ENCODE measurements at regions not wholly inside any gene's neighbourhood (a gene's known extent, or its start where the extent isn't known, plus 50 kb on each side); places are given as distances from the start of the nearest gene placed in this dataset.

DNA sequence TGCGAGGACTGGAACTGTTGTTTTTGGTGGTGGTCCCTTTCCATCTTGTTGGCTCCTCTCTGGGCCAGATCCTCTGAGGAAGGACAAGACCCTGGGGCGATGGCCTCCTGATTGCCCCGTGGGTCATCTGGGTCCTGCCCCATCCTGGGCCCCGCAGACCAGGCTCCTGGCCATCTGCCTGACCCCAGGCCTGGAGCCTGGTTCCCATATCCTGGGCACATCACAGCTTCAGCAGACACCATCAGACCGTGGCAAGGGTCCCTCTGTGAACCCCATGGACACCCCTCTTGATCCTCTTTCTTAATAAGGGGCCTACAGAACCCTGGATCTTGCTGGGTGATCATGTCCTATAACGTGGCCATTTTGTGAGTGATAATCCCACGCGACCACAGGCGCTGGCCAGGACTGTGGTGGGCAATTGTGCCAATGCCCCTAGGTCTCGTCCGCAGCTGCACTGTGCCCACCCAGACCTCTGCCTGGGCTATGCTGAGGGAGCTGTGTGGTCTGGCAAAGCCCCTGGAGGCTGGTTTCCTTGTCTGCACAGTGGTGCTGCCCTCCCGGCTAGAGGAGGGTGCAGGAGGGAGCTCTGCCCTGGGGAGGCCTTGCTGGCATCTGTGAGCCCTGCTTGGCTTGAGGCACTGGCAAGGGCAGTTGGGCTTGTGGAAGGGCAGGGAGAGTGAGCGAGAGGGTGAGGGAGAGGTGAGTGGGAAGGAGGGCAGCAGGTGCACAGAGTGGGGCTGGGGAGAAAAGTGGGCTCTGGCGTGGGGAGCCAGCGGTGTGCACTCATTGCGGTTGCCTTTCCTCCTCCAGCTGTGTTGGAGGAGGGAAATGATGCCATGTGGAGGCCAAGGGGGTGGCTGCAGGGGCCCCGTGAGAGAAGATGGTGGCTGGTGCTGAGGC, 53.1 kb upstream of the PRR23E start:
- 87% methylated on average over 17 of the region's 17 CpGs for WGBS
- DNase-seq (ENCODE audit: low spot score): no peak
- no peaks in the 10 kb centered on the region for H3K9me3 ChIP-seq (ENCODE audit: control insufficient read depth in 4 of 4, low read length in 3 of 4)
- TF ChIP-seq TAF1 (conservative IDR thresholded peaks at IDR 0.05): no peak
- TF ChIP-seq, protein P1, sequence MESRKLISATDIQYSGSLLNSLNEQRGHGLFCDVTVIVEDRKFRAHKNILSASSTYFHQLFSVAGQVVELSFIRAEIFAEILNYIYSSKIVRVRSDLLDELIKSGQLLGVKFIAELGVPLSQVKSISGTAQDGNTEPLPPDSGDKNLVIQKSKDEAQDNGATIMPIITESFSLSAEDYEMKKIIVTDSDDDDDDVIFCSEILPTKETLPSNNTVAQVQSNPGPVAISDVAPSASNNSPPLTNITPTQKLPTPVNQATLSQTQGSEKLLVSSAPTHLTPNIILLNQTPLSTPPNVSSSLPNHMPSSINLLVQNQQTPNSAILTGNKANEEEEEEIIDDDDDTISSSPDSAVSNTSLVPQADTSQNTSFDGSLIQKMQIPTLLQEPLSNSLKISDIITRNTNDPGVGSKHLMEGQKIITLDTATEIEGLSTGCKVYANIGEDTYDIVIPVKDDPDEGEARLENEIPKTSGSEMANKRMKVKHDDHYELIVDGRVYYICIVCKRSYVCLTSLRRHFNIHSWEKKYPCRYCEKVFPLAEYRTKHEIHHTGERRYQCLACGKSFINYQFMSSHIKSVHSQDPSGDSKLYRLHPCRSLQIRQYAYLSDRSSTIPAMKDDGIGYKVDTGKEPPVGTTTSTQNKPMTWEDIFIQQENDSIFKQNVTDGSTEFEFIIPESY (IDR thresholded peaks at IDR 0.05): no peak
- TF ChIP-seq, protein P2, sequence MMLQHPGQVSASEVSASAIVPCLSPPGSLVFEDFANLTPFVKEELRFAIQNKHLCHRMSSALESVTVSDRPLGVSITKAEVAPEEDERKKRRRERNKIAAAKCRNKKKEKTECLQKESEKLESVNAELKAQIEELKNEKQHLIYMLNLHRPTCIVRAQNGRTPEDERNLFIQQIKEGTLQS (IDR thresholded peaks at IDR 0.05): no peak
- TF ChIP-seq FOXA2 (IDR thresholded peaks at IDR 0.05): no peak
- no peak for TF ChIP-seq YY1 (IDR thresholded peaks at IDR 0.05)
- no peak for TF ChIP-seq GABPA (IDR thresholded peaks at IDR 0.05 in 1 of 2, conservative IDR thresholded peaks at IDR 0.05 in 1 of 2)
- TF ChIP-seq HNF4G (IDR thresholded peaks at IDR 0.05): no peak
- TF ChIP-seq JUND (IDR thresholded peaks at IDR 0.05): no peak
- TF ChIP-seq RXRA (IDR thresholded peaks at IDR 0.05): no peak
- H3K9ac ChIP-seq (ENCODE audit: low read depth in 1 of 2, low read length in 2 of 2): no peak overlapping the region
- no peaks in the 10 kb centered on the region for H3K36me3 ChIP-seq (ENCODE audit: control insufficient read depth in 4 of 4, insufficient read depth in 3 of 4, low read depth in 1 of 4, low read length in 3 of 4)
- H3K4me1 ChIP-seq (ENCODE audit: control insufficient read depth in 4 of 4, insufficient read depth in 4 of 4, low read length in 3 of 4): peaks cover 0 to 4% (median 0%) of the 10 kb centered on the region in 4 donors
- peaks cover 0 to 18% (median 2%) of the 10 kb centered on the region in 4 donors for H3K27me3 ChIP-seq (ENCODE audit: control insufficient read depth in 4 of 4, insufficient read depth in 4 of 4, low read length in 3 of 4)
- H3K4me3 ChIP-seq (ENCODE audit: low read depth in 1 of 3, low read length in 3 of 3): no peak overlapping the region
- H3K27ac ChIP-seq (ENCODE audit: low read depth in 1 of 2, low read length in 2 of 2): no peak overlapping the region

DNA sequence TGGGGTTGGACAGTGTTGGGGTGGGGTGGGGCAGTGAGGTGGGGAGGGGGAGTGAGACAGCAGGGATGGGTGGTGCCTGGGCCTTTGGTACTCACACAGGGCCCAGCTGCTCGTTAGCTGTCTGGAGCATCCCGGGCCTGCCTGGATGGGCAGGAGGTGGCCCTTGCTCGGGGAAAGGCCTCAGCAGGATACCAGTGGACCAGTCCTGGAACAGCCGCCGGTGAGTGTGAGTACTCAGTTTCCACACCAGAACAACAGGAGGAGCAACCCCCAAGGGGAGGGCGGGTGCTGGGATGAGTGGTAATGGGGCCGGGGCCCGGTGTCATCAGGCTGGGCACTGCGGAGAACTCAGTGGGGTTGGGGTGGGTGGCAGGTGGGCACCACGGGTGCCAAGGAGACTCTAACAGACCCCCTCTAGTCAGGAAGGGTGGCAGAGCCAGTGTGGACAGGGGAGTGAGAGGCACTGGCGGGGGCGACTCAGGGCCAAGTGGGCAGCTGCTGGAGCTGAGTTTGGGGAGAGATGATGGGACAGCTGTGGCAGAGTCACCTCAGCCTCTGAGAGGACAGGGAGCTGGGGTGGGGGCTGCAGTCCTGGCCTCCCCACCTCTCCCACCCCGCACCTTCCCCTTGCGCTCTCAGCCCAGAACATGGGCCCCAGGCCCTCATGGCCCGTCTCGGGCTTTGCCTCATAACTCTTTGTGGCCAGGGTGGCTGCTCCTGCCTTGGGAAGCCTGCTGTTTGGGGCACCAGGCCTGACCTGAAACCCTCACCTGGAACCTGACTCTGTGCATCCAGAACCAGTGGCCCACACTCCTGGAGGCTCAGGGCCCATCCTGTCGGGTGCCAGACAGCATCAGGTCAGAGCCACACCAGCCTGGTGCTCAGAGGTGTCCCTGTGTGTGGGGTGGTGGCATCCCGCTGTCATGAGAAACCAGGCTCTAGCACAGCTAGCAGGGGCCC, 52.1 kb upstream of the PRR23E start:
- Histone ChIP-seq H3K9ac (ENCODE audit: low read depth in 1 of 2, low read length in 2 of 2) (no peak overlapping the region), H3K4me1 (ENCODE audit: control insufficient read depth in 4 of 4, insufficient read depth in 4 of 4, low read length in 3 of 4) (no peaks in the 10 kb centered on the region), H3K27ac (ENCODE audit: low read depth in 1 of 2, low read length in 2 of 2) (no peak overlapping the region), H3K4me3 (ENCODE audit: low read depth in 1 of 3, low read length in 3 of 3) (no peak overlapping the region), H3K27me3 (ENCODE audit: control insufficient read depth in 4 of 4, insufficient read depth in 4 of 4, low read length in 3 of 4) (peaks cover 0 to 12% (median 2%) of the 10 kb centered on the region in 4 donors), H3K9me3 (ENCODE audit: control insufficient read depth in 4 of 4, low read length in 3 of 4) (no peaks in the 10 kb centered on the region), H3K36me3 (ENCODE audit: control insufficient read depth in 4 of 4, insufficient read depth in 3 of 4, low read depth in 1 of 4, low read length in 3 of 4) (no peaks in the 10 kb centered on the region)
- TF ChIP-seq, protein P3, sequence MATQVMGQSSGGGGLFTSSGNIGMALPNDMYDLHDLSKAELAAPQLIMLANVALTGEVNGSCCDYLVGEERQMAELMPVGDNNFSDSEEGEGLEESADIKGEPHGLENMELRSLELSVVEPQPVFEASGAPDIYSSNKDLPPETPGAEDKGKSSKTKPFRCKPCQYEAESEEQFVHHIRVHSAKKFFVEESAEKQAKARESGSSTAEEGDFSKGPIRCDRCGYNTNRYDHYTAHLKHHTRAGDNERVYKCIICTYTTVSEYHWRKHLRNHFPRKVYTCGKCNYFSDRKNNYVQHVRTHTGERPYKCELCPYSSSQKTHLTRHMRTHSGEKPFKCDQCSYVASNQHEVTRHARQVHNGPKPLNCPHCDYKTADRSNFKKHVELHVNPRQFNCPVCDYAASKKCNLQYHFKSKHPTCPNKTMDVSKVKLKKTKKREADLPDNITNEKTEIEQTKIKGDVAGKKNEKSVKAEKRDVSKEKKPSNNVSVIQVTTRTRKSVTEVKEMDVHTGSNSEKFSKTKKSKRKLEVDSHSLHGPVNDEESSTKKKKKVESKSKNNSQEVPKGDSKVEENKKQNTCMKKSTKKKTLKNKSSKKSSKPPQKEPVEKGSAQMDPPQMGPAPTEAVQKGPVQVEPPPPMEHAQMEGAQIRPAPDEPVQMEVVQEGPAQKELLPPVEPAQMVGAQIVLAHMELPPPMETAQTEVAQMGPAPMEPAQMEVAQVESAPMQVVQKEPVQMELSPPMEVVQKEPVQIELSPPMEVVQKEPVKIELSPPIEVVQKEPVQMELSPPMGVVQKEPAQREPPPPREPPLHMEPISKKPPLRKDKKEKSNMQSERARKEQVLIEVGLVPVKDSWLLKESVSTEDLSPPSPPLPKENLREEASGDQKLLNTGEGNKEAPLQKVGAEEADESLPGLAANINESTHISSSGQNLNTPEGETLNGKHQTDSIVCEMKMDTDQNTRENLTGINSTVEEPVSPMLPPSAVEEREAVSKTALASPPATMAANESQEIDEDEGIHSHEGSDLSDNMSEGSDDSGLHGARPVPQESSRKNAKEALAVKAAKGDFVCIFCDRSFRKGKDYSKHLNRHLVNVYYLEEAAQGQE (IDR thresholded peaks at IDR 0.05): no peak
- TF ChIP-seq EGR1 (IDR thresholded peaks at IDR 0.05; ENCODE audit: low read depth in 2 of 2): no peak
- no peak for DNase-seq (ENCODE audit: low spot score)
- WGBS: 91% methylated on average over 18 of the region's 18 CpGs
